GM18861 (cell line): ENCODE measurements at regions not wholly inside any gene's neighbourhood (a gene's known extent, or its start where the extent isn't known, plus 50 kb on each side); places are given as distances from the start of the nearest gene placed in this dataset.
A peak's percentile ranks its signal among the peaks of the same experiment; 100 is the strongest.

Experiments used
- ATAC-seq: cut with Tn5 transposase; IDR thresholded peaks from one replicate; pipeline ENCODE4 v1.9.1; 2021; ENCODE audit not compliant: unreplicated experiment

GRCh38 chr12:125470838-125471783 lies 405.9 kb downstream of the AACS start:
- peak; percentile 57 for ATAC-seq

DNA sequence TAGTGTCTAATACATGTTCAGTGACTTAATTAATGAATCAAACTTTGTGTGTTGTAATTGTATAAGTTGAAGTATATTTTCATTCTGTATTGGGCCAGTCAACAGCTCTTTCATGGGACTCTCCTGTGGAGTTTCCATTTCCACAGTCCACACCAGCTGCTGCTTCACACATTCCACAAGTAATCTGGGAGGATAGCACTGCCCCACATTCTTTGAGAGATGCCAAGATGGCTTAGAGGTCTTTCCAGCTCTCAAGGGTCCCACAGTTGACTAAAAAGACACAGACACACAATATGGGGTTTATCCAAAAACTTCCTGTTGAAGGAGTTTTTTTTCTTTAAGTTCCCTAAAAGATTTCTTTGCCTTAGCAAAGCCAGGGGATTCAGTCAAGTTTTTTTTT lies 408.3 kb downstream of the AACS start:
- no peak for ATAC-seq

DNA sequence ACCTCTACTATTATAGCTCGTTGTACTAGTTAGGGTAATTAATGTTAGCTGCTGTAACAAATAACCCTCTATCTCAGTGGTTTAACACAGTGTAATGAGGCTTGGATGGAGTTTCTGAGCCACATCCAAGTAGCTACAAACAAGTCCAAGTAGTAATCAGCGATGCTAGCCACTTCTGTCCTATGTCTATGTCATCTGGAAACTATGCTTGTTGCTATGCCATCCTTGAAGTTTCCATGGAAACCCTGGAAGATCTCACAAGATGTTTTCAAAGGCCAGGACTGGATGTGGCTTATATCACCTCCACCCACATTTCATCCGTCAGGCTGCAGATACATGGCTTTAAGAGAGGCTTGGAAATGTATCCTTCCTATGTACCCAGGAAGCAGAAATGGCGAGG lies 422.1 kb downstream of the AACS start:
- no peak for ATAC-seq

GRCh38 chr12:125491553-125491952 lies 426.3 kb downstream of the AACS start:
- no peak for ATAC-seq

DNA sequence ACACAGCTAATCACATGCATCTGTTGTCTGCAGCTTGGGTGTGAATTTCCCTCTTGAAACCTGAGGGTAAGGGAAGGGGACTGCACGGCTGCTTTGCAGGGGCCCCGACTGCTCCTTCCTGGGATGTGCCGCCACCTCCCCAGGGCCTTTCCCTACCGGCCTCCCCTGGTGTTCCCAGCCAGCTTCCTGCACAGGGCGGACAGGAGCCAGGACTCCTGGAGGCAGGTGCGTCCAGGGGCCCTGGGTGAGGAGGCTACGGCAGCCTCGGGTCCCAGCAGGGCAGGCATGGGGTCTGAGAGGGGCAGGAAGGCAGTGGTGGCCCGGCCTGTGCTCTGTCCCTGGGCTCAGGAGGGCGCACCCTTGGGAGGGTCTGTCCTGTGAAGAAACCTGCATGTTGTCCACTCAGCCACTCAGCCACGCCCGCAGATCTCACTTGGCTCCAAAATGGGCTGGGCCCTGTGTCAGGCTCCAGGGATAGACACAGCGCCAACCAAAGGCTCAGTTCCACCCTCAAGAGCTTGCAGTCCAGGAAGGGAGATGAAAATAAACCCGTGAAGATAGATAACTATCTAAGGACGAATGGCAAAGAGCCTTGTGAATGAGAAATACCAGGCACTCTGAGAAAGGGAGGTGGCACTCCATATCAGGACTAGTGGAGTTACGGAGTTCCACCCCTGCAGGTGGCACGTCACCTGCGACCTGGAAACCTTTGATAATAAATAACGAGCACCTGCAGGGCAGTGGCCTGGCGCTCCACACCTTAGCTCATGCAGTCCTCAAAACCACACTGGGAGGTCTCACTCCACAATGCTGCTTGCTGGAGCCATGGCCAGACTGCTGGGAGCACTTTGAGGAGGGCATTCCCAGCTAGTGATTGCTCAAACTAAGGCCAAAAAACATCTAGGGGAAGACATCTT lies 427.4 kb downstream of the AACS start:
- ATAC-seq, result no peak

DNA sequence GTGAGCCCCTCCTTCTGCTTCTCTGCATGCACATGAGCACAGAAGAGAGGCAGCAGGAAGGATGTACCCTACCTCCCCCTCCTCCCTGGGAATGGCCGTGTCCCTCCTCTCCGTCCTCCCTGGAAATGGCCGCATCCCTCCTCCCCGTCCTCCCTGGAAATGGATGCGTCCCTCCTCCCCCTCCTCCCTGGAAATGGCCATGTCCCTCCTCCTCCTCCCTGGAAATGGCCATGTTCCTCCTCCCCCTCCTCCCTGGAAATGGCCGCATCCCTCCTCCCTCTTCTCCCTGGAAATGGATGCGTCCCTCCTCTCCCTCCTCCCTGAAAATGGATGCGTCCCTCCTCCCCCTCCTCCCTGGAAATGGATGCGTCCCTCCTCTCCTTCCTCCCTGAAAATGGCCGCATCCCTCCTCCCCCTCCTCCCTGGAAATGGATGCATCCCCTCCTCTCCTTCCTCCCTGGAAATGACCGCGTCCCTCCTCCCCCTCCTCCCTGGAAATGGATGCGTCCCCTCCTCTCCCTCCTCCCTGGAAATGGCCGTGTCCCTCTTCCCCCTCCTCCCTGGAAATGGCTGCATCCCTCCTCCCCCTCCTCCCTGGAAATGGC lies 428.6 kb downstream of the AACS start:
- ATAC-seq, result no peak

DNA sequence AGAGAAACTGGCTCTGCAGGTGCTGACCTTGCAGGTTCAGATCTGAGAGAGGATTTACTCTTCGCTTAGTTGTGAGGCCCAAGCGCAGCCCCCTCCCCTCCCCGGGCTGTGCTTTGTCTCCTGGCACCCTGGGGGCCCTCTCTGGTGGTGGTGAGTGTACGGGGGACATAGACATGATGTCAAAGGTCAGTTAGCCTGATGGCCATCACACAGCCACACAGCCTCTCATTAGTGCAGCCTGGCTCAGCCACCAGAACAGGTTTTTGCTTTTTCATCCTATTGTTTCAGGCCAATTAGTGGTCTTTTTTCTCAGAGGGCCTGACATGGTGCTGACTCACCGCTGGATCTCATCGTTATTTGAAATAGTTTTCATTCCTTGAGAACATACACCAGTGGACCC lies 437.9 kb downstream of the AACS start:
- ATAC-seq, result no peak

GRCh38 chr12:125509195-125509594 lies 444.0 kb downstream of the AACS start:
- ATAC-seq, result no peak

GRCh38 chr12:125512541-125513298 lies 447.5 kb downstream of the AACS start:
- no peak for ATAC-seq

- no peak for ATAC-seq
These were observed 450.7 kb downstream of the AACS start for GRCh38 chr12:125515887-125516286.

- no peak for ATAC-seq
These were observed 452.8 kb downstream of the AACS start for GRCh38 chr12:125518074-125518473.

DNA sequence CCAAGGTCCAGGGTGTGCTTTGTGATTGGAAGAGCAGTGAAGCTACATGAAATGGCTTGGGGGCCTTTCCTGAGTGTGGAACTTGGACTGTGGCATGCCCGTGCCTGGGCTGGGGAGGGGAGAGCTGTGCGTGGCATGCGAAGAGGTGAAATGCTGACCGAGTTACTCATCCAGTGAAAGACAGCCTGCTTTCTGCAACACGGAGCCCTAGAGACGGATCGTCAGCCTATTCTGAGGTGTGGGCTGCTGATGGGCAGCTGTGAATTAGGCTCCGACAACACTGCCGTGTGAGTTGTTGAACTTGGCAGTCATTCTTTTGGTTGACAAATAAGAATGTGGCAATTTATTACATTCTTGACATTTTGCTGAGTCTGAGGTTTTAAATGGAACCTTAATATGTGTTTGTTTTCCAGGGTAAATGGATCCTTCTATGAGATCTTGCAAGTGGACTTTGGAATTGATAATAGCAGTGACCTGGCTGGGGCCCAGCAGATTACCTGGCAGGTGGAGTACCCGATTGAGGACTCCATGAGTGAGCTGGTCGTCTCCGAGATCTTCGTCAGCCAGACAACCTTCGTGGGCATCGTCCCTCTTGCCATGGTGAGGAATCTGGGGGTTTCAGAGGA lies 453.9 kb downstream of the AACS start:
- ATAC-seq, result no peak

- ATAC-seq, result no peak
These were observed 460.6 kb downstream of the AACS start for GRCh38 chr12:125525879-125526278.

- no peak for ATAC-seq
These were observed 463.0 kb downstream of the AACS start for GRCh38 chr12:125528281-125528680.

- no peak for ATAC-seq
These were observed 465.0 kb downstream of the AACS start for GRCh38 chr12:125530201-125530600.

- ATAC-seq, result no peak
These were observed 465.6 kb downstream of the AACS start for GRCh38 chr12:125530876-125531275.

DNA sequence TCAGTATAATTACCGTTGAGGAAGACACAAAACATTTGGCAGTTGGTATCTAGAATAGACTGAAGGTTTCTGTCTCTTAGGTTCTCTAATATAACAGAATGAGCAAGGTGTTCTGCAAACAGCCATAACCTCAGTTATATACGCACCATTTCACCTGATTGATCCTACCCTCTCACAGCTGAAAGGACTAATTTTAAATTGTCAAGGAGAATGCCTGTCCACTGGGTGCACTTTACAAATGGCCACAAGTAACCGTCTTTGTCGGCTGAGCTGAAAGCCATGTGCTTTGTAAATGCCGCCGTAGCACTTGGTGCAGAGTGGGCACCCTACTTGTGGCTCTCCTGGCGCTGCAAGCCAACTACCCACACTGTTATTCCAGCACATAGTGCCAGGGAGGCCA lies 466.3 kb downstream of the AACS start:
- ATAC-seq, result no peak

- no peak for ATAC-seq
These were observed 468.3 kb downstream of the AACS start for GRCh38 chr12:125533434-125534029.

- ATAC-seq, result no peak
These were observed 473.4 kb downstream of the AACS start for GRCh38 chr12:125538401-125539199.
